NCI-H510A treated with DMSO at 0.1 percent for 48 hours (cell line): ENCODE measurements at regions not wholly inside any gene's neighbourhood (a gene's known extent, or its start where the extent isn't known, plus 50 kb on each side); places are given as distances from the start of the nearest gene placed in this dataset.
"Not testable (repeated sequence)": the region's sequence is repeated elsewhere in the genome, so short reads cannot be mapped to it uniquely, and the experiment has no call there.

Experiments used
- DNase-seq: peaks from one replicate; lab custom pipeline; 2025; lab: John Stamatoyannopoulos, UW

- no peak for DNase-seq
Observed at GRCh38 chr7:142698429-142698828, 50.8 kb upstream of the PRSS1 start.

DNA sequence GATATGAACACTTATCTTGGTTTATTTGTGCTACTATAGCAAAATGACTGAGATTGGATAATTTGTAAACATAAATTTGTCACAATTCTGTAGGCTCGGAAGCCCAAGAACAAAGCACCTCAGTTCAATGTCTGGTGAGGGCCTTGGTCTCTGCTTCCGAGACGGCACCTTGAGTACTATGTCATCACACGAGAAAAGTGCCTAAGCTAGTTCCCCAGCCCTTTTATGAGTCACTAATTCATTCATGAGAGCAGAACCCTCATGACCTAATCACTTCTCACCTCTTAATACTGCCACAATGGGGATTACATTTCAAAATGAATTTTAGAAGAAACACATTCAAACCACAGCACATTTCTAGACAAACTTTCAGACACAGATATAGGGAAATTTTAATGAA is 52.0 kb upstream of the PRSS1 start:
- no peak for DNase-seq

DNA sequence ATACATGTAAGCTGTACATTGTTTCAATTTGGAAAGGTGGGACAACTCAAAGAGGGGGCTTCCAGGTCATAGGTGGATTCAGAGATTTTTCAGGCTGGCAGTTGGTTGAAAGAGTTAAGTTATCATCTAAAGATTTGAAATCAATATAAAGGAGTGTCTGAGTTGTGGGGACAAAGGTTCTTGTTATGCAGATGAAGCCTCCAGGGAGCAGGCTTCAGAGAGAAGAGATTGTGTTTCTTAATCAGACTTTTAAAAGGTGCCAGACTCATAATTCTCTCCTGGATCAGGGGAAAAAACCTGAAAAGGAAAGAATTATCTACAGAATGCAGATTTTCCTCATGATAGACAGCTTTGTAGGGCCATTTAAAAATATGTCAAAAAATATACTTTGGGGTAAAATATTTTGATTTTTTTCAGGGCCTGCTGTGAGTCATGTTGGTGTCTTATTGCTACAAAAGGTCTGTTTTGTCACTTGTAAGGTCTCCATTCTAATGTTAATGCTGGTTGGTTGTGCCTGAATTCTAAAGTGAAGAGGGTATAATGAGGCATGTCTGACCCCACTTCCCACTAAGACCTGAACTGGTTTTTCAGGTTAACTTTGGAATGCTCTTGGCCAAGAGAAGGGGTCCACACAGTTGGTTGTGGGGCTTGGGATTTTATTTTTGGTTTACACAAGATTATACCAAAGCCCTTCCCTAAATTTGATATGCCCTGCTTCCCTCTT is 52.7 kb upstream of the PRSS1 start:
- DNase-seq = no peak

DNA sequence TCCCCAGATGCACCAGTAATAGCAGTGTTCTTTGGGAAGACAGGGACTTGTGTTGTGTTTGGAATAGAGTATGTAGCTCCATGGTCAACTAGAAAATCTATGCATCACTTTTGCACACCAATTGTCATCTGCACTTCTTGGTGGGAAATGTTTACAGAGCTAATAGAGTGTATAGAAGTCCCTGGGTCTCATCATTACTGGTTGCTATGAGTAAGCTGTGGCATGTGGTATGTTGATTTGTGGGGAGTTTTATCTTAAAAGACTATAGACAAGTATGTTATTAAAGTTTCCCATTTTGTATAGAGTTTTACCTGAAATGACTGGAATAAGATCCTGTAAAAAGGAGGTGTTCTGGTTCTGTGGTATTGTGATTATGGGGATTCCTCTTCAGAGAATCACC is 55.4 kb upstream of the PRSS1 start:
- no peak for DNase-seq

GRCh38 chr7:142690554-142691182 is 58.6 kb upstream of the PRSS1 start:
- no peak for DNase-seq

GRCh38 chr7:142689439-142690120 is 59.7 kb upstream of the PRSS1 start:
- no peak for DNase-seq

DNA sequence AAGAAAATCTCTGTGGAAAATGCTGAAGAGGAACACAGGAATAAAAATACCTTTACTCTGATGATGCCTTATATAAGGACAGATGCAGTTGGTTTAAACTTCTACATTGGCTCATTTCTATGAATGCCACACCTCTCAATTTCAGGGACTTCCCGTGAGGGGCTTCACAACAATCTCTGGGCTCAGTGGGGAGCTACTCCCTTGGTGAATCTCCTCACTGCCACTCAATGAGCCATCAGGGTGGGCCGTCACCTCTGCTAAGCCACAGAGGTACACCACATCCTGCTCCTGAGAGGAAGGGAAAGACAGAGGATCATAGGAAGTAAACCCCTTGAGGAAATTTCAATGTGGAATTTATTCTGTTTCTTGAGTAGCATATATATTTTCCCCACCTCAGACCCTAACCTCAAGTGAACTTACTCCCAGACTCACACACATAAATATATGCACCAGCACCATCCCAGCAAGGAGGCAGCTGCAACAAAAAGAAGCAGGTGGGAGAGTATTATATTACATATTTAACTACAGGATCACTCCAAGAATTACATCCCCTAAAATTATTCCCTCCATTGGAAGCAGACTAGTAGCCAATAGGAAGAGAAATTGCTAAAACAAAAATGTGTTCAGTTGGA is 63.3 kb upstream of the PRSS1 start:
- no peak for DNase-seq

DNA sequence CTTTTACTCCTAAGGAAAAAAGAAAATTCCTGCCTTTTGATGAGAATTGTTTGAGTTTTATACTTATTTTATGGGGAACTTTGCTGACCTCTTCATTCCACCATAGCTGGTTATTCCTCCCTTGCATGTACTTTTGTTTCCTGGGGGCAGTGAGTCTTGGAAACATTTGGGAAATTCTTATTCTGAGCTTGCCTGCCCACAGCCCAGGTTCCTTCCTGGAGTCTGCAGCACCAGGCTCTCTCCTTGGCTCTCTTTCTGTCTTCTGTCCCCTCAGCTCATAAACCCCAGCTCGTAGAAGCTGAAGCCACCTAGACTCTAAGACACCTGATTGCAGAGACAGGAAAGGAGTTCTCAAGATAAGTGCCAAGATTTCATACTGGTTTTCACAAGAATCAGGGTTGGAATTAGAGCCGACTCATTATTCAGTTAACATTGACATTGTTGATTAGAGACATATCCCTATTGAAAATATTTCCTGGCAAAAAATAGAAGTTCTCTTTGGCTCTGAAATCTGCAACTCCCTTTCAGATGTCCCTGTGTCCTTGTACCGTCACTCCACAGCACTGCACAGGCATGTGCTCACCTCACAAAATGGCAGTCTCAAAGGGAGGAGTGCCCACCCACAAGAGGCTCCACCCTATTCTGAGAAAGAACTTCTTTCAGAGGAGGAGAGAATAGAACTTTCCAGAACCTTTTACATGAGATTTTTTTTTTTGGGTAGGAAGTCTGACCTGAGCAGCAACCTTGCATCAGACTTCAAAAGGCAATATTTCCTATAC is 67.8 kb upstream of the PRSS1 start:
- no peak for DNase-seq

GRCh38 chr7:142671506-142671905 is 77.8 kb upstream of the PRSS1 start:
- DNase-seq = no peak

- DNase-seq = no peak
Observed at GRCh38 chr7:142670511-142670910, 78.8 kb upstream of the PRSS1 start.

- no peak for DNase-seq
Observed at GRCh38 chr7:142669074-142669654, 80.1 kb upstream of the PRSS1 start.

DNA sequence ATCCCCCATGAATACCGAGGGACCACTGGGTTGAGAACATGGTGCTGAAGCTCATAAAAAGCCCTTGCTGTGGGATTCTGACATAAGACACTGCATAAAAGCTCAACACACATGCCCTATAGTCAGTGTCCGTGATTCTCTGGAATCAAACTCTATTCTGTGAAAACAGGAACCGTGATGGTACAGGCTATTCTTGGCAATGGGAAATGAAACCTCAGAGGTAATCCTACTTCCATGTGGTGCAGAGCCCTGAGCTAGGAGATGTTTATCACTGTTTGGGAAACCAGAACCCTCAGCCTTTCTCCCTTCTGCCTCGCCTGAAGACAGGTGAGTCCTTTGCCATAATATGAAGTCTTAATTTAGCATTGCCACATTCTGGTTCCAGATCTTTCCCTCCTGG is 80.8 kb upstream of the PRSS1 start:
- no peak for DNase-seq

DNA sequence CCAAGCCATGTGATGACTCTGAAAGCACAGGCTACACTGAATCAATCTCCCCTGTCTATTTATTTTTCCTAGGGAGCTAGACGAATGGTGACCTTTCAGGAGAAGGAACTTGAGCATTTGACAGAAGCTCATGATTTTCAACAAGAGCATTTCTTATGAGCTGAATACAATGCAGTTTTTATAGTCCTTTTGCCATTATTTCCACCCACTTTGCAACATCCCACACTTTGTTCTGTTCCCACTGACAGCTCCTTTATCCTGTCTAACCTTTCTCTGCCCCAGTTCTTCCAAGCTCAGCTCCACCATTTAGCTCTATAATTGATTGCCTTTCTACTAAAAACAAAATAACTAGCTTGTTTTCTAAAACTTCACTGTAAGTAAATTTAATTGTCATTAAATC is 91.9 kb upstream of the PRSS1 start:
- DNase-seq = no peak

- no peak for DNase-seq
Observed at GRCh38 chr7:142654398-142654797, 94.9 kb upstream of the PRSS1 start.

GRCh38 chr7:142647749-142648148 is 101.5 kb upstream of the PRSS1 start:
- no peak for DNase-seq

- no peak for DNase-seq
Observed at GRCh38 chr7:142646386-142647140, 102.7 kb upstream of the PRSS1 start.

- DNase-seq = no peak
Observed at GRCh38 chr7:142645777-142646176, 103.5 kb upstream of the PRSS1 start.

DNA sequence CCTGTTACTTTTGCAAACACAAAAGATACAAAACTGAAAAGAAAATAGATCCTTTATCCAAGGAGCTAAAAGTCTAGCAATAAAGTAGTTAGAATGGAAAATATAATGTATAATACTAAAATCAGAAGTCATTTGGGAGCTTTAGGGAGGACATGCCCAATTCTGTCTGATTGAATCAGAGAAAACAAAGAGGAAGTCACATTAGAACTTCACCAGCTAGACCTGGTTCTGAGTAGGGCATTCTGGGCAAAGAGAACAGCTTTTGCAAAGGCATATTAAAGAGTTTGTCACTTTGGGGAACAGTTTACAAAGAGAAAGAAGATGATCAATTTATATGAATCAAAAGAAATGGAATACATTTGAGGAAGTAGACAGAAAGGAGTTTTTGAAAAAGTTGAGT is 107.0 kb upstream of the PRSS1 start:
- no peak for DNase-seq

DNA sequence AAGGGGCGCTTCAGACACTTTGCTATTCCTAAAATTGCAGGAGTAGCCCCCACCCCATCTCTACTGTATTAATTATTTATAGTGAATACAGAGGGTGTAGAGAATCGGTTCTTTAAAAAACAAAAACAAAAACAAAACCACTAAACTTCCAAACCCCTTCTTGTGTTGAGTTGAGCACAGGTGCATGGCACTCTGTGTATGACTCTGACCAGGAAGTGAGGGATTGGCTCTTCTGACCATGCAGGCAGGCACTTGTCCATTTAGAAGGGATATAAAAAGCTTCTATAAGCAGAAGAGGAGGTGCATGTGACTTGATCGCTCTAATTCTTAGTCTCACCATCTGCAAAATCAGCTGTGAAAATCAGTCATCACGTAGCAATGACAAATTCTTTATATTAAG is 108.0 kb upstream of the PRSS1 start:
- not testable (repeated sequence) for DNase-seq

GRCh38 chr7:142638581-142638980 is 110.7 kb upstream of the PRSS1 start:
- DNase-seq = no peak

- no peak for DNase-seq
Observed at GRCh38 chr7:142637240-142637639, 112.0 kb upstream of the PRSS1 start.
